Neural cell (in vitro differentiated cells): ENCODE measurements at regions not wholly inside any gene's neighbourhood (a gene's known extent, or its start where the extent isn't known, plus 50 kb on each side); places are given as distances from the start of the nearest gene placed in this dataset.

Experiments used
- H2AFZ ChIP-seq: fragments of 200-600, 300-800 bp; sonication (generic), shearing (Covaris generic); 2 replicates; pipeline ENCODE4 v1.6.0; 2014; ENCODE audit warnings: low read depth, mild to moderate bottlenecking, antibody characterized with exemption, low read length, moderate library complexity
- H3F3A ChIP-seq: fragments of 200-600 bp; shearing (Covaris generic); 2 replicates; pipeline ENCODE4 v1.6.1; 2016; ENCODE audit warnings: mild to moderate bottlenecking, moderate library complexity, mixed read lengths, antibody characterized with exemption, low read length; ENCODE audit not compliant: insufficient read depth, poor library complexity, severe bottlenecking
- H3K27ac ChIP-seq: fragments of 200-600, 300-800 bp; sonication (generic), shearing (Covaris generic); 2 replicates; pipeline ENCODE4 v1.5.1; 2014; ENCODE audit warnings: mild to moderate bottlenecking, low read length, moderate library complexity
- H3K27me3 ChIP-seq: fragments of 300-800, 200-600 bp; sonication (generic), shearing (Covaris generic); 2 replicates; pipeline ENCODE4 v1.6.0; 2014; ENCODE audit warnings: mild to moderate bottlenecking, low read depth, low read length, moderate library complexity; ENCODE audit not compliant: insufficient read depth
- H3K36me3 ChIP-seq: fragments of 300-800, 200-600 bp; sonication (generic), shearing (Covaris generic); 2 replicates; pipeline ENCODE4 v1.5.1; 2014; ENCODE audit warnings: mild to moderate bottlenecking, antibody characterized with exemption, low read length, moderate library complexity; ENCODE audit not compliant: insufficient read depth
- H3K4me2 ChIP-seq: fragments of 300-800, 200-600 bp; sonication (generic), shearing (Covaris generic); 2 replicates; pipeline ENCODE4 v1.6.0; 2014; ENCODE audit warnings: mild to moderate bottlenecking, low read length
- H3K4me3 ChIP-seq: fragments of 300-800, 200-600 bp; sonication (generic), shearing (Covaris generic); 2 replicates; pipeline ENCODE4 v1.5.1; 2014; ENCODE audit warnings: mild to moderate bottlenecking, low read length, moderate library complexity
- H3K79me2 ChIP-seq: fragments of 200-600 bp; shearing (Covaris generic); replicated peaks from 2 replicates; pipeline ENCODE4 v1.6.0; 2014; ENCODE audit warnings: mild to moderate bottlenecking, low read length, moderate library complexity; ENCODE audit not compliant: insufficient read depth
- H3K9ac ChIP-seq: fragments of 300-800, 200-600 bp; sonication (generic), shearing (Covaris generic); 2 replicates; pipeline ENCODE4 v1.6.1; 2016; ENCODE audit warnings: mild to moderate bottlenecking, low read length, mixed read lengths
- H3K9me2 ChIP-seq: fragments of 200-600 bp; shearing (Covaris generic); 2 replicates; pipeline ENCODE4 v1.6.1; 2016; ENCODE audit warnings: mild to moderate bottlenecking, low read length, mixed read lengths; ENCODE audit not compliant: insufficient read depth
- H3K9me3 ChIP-seq: fragments of 200-600, 300-800 bp; sonication (generic), shearing (Covaris generic); 2 replicates; pipeline ENCODE4 v1.6.1; 2016; ENCODE audit warnings: mild to moderate bottlenecking, mixed run types, low read length, moderate library complexity, mixed read lengths
- H4K20me1 ChIP-seq: fragments of 200-600 bp; shearing (Covaris generic); 2 replicates; pipeline ENCODE4 v1.6.1; 2016; ENCODE audit warnings: mild to moderate bottlenecking, mixed run types; ENCODE audit not compliant: insufficient read depth
- CTCF ChIP-seq: fragments of 450-650 bp; IDR thresholded peaks from 2 replicates; pipeline ENCODE4 v1.5.1; 2014; ENCODE audit warnings: antibody characterized with exemption, mild to moderate bottlenecking, moderate library complexity; ENCODE audit not compliant: poor library complexity, severe bottlenecking
- EP300 ChIP-seq: fragments of 450-650 bp; conservative IDR thresholded peaks from 2 replicates; pipeline ENCODE4 v1.6.1; 2014; ENCODE audit warnings: antibody characterized with exemption, mild to moderate bottlenecking, moderate library complexity; ENCODE audit not compliant: poor library complexity, severe bottlenecking
- EZH2 ChIP-seq: fragments of 200-600, 300-800 bp; shearing (Covaris generic), sonication (generic); IDR thresholded peaks from 2 replicates; pipeline ENCODE4 v1.6.1; 2014; ENCODE audit warnings: antibody characterized with exemption, low read length, borderline replicate concordance, mild to moderate bottlenecking; ENCODE audit not compliant: insufficient read depth, poor library complexity, severe bottlenecking
- MXI1 ChIP-seq: fragments of 450-650 bp; conservative IDR thresholded peaks from 2 replicates; pipeline ENCODE4 v1.6.1; 2014; ENCODE audit warnings: antibody characterized with exemption, mild to moderate bottlenecking; ENCODE audit not compliant: poor library complexity, severe bottlenecking
- POLR2AphosphoS5 ChIP-seq: IDR thresholded peaks from 2 replicates; pipeline ENCODE4 v1.6.1; 2012
- RAD21 ChIP-seq: fragments of 450-650 bp; conservative IDR thresholded peaks from 2 replicates; pipeline ENCODE4 v1.6.1; 2014; ENCODE audit warnings: antibody characterized with exemption, mild to moderate bottlenecking, moderate library complexity
- REST ChIP-seq: IDR thresholded peaks from 2 replicates; pipeline ENCODE4 v1.6.1; 2012; ENCODE audit warnings: borderline replicate concordance
- SMC3 ChIP-seq: fragments of 450-650 bp; conservative IDR thresholded peaks from 2 replicates; pipeline ENCODE4 v1.6.1; 2014; ENCODE audit warnings: antibody characterized with exemption, mild to moderate bottlenecking, moderate library complexity; ENCODE audit not compliant: poor library complexity
- TAF1 ChIP-seq: IDR thresholded peaks from 2 replicates; pipeline ENCODE4 v1.6.1; 2012; ENCODE audit warnings: low read depth

GRCh38 chr1:231108516-231109302, 53.1 kb upstream of the TRIM67 start:
- Histone ChIP-seq H3K79me2 (no peaks in the 10 kb centered on the region), H4K20me1 (no peaks in the 10 kb centered on the region), H3K9me2 (no peaks in the 10 kb centered on the region), H3K27ac (no peak overlapping the region), H3K9me3 (no peaks in the 10 kb centered on the region), H2AFZ (no peak overlapping the region), H3K27me3 (no peaks in the 10 kb centered on the region), H3F3A (no peaks in the 10 kb centered on the region), H3K4me3 (no peak overlapping the region), H3K36me3 (no peaks in the 10 kb centered on the region), H3K9ac (no peak overlapping the region), H3K4me2 (no peak overlapping the region)
- TF ChIP-seq EZH2, result no peak
- no peak for TF ChIP-seq CTCF
- TF ChIP-seq RAD21, result no peak
- no peak for TF ChIP-seq EP300
- TF ChIP-seq MXI1, result no peak
- no peak for TF ChIP-seq TAF1
- no peak for TF ChIP-seq REST
- TF ChIP-seq POLR2AphosphoS5, result no peak
- TF ChIP-seq SMC3, result no peak

GRCh38 chr1:231107600-231108326, 54.1 kb upstream of the TRIM67 start:
- Histone ChIP-seq H3K9ac (no peak overlapping the region), H3F3A (no peaks in the 10 kb centered on the region), H3K9me3 (no peaks in the 10 kb centered on the region), H3K9me2 (no peaks in the 10 kb centered on the region), H3K4me2 (no peak overlapping the region), H4K20me1 (no peaks in the 10 kb centered on the region), H3K79me2 (no peaks in the 10 kb centered on the region), H2AFZ (no peak overlapping the region), H3K27me3 (no peaks in the 10 kb centered on the region), H3K27ac (no peak overlapping the region), H3K36me3 (no peaks in the 10 kb centered on the region), H3K4me3 (no peak overlapping the region)
- TF ChIP-seq REST (no peak), CTCF (no peak), POLR2AphosphoS5 (no peak), TAF1 (no peak), EZH2 (no peak), EP300 (no peak), MXI1 (no peak), SMC3 (no peak), RAD21 (no peak)
